H9 (cell line): ENCODE measurements at regions not wholly inside any gene's neighbourhood (a gene's known extent, or its start where the extent isn't known, plus 50 kb on each side); places are given as distances from the start of the nearest gene placed in this dataset.

Experiments
- DNase-seq: peaks from one replicate; pipeline ENCODE4 v3.0.0-alpha.2; 2017
- H2AFZ ChIP-seq: one replicate; pipeline ENCODE4 v1.6.1; 2013; ENCODE audit warnings: mild to moderate bottlenecking, low read length, control low read depth, moderate library complexity
- H2AK5ac ChIP-seq: 2 replicates; pipeline ENCODE4 v1.6.1; 2013; ENCODE audit warnings: low read length, control low read depth, mixed read lengths; ENCODE audit not compliant: insufficient read length
- H2BK120ac ChIP-seq: one replicate; pipeline ENCODE4 v1.6.1; 2013; ENCODE audit warnings: low read depth, mild to moderate bottlenecking, low read length, control low read depth, inconsistent platforms; ENCODE audit not compliant: poor library complexity, severe bottlenecking
- H2BK12ac ChIP-seq: 2 replicates; pipeline ENCODE4 v1.6.1; 2013; ENCODE audit warnings: low read length, control low read depth, mixed read lengths, low read depth; ENCODE audit not compliant: insufficient read length
- H2BK15ac ChIP-seq: 2 replicates; pipeline ENCODE4 v1.6.1; 2013; ENCODE audit warnings: low read depth, low read length, control low read depth
- H2BK20ac ChIP-seq: one replicate; pipeline ENCODE4 v1.6.1; 2013; ENCODE audit warnings: low read depth, mild to moderate bottlenecking, low read length, control low read depth, inconsistent platforms; ENCODE audit not compliant: poor library complexity, severe bottlenecking
- H2BK5ac ChIP-seq: 2 replicates; pipeline ENCODE4 v1.6.1; 2013; ENCODE audit warnings: low read length, control low read depth, mixed read lengths; ENCODE audit not compliant: insufficient read length
- H3K14ac ChIP-seq: 2 replicates; pipeline ENCODE4 v1.6.1; 2013; ENCODE audit warnings: low read length, control low read depth; ENCODE audit not compliant: insufficient read depth
- H3K18ac ChIP-seq: 2 replicates; pipeline ENCODE4 v1.6.1; 2013; ENCODE audit warnings: low read depth, mild to moderate bottlenecking, mixed read lengths, low read length, control low read depth; ENCODE audit not compliant: insufficient read length
- H3K23ac ChIP-seq: 2 replicates; pipeline ENCODE4 v1.6.1; 2013; ENCODE audit warnings: low read length, control low read depth, mixed read lengths, low read depth; ENCODE audit not compliant: insufficient read length
- H3K23me2 ChIP-seq: 2 replicates; pipeline ENCODE4 v1.6.1; 2013; ENCODE audit warnings: low read depth, mild to moderate bottlenecking, mixed read lengths, low read length, control low read depth; ENCODE audit not compliant: insufficient read length, poor library complexity, severe bottlenecking
- H3K27ac ChIP-seq: 2 replicates; pipeline ENCODE4 v1.5.1; 2013; ENCODE audit warnings: low read length, control low read depth, mixed read lengths, low read depth; ENCODE audit not compliant: insufficient read length
- H3K27me3 ChIP-seq: 2 replicates; pipeline ENCODE4 v1.6.1; 2013; ENCODE audit warnings: low read length, control low read depth, inconsistent platforms; ENCODE audit not compliant: insufficient read depth
- H3K4ac ChIP-seq: 2 replicates; pipeline ENCODE4 v1.6.1; 2013; ENCODE audit warnings: low read depth, mild to moderate bottlenecking, control low read depth, inconsistent platforms, low read length, moderate library complexity
- H3K4me1 ChIP-seq: 2 replicates; pipeline ENCODE4 v1.6.1; 2013; ENCODE audit warnings: low read length, control low read depth, inconsistent platforms; ENCODE audit not compliant: insufficient read depth
- H3K4me2 ChIP-seq: 2 replicates; pipeline ENCODE4 v1.6.1; 2013; ENCODE audit warnings: low read length, control low read depth, mixed read lengths; ENCODE audit not compliant: insufficient read length, insufficient read depth
- H3K56ac ChIP-seq: 2 replicates; pipeline ENCODE4 v1.6.1; 2013; ENCODE audit warnings: low read depth, mild to moderate bottlenecking, mixed read lengths, low read length, control low read depth; ENCODE audit not compliant: insufficient read length
- H3K79me1 ChIP-seq: 2 replicates; pipeline ENCODE4 v1.6.1; 2013; ENCODE audit warnings: low read depth, mild to moderate bottlenecking, moderate library complexity, low read length, control low read depth, inconsistent platforms; ENCODE audit not compliant: insufficient read depth, poor library complexity, severe bottlenecking
- H3K79me2 ChIP-seq: 2 replicates; pipeline ENCODE4 v1.6.1; 2013; ENCODE audit warnings: low read length, control low read depth, inconsistent platforms; ENCODE audit not compliant: insufficient read depth
- H3K9ac ChIP-seq: 2 replicates; pipeline ENCODE4 v1.6.1; 2013; ENCODE audit warnings: low read length, control low read depth, mixed read lengths; ENCODE audit not compliant: insufficient read length; ENCODE audit errors: extremely low read depth
- H3K9me3 ChIP-seq: one replicate; pipeline ENCODE4 v1.6.1; 2013; ENCODE audit warnings: low read depth, low read length, inconsistent platforms; ENCODE audit not compliant: control insufficient read depth
- H3T11ph ChIP-seq: one replicate; pipeline ENCODE4 v1.6.1; 2013; ENCODE audit warnings: mild to moderate bottlenecking, low read length, control low read depth, inconsistent platforms
- H4K20me1 ChIP-seq: one replicate; pipeline ENCODE4 v1.6.1; 2013; ENCODE audit not compliant: control insufficient read depth, insufficient read length, insufficient read depth
- H4K5ac ChIP-seq: 2 replicates; pipeline ENCODE4 v1.6.1; 2013; ENCODE audit warnings: low read depth, mild to moderate bottlenecking, mixed read lengths, low read length, control low read depth; ENCODE audit not compliant: insufficient read length
- H4K8ac ChIP-seq: replicated peaks from 2 replicates; pipeline ENCODE4 v1.6.1; 2013; ENCODE audit warnings: low read length, control low read depth, mixed read lengths, low read depth; ENCODE audit not compliant: insufficient read length
- H4K91ac ChIP-seq: 2 replicates; pipeline ENCODE4 v1.6.1; 2013; ENCODE audit warnings: low read depth, mild to moderate bottlenecking, moderate library complexity, mixed read lengths, low read length, control low read depth; ENCODE audit not compliant: insufficient read length
- H3K27ac Mint-ChIP-seq, 3 experiments: 2 replicates in 2 of 3; 3 replicates in 1 of 3; pipeline ENCODE4 v1.8.0; 2020 to 2021; ENCODE audit warnings: mixed read lengths in 3 of 3, mild to moderate bottlenecking in 1 of 3, moderate library complexity in 1 of 3
- H3K27me3 Mint-ChIP-seq: 2 replicates; pipeline ENCODE4 v1.8.0; 2021; ENCODE audit warnings: low read depth, mild to moderate bottlenecking, moderate library complexity, mixed read lengths
- H3K36me3 Mint-ChIP-seq, 3 experiments: 2 replicates in 2 of 3; 3 replicates in 1 of 3; pipeline ENCODE4 v1.8.0; 2020 to 2021; ENCODE audit warnings: low read depth in 3 of 3, mixed read lengths in 3 of 3; ENCODE audit not compliant: insufficient read depth in 1 of 3
- H3K4me1 Mint-ChIP-seq, 2 experiments: 2 replicates each; pipeline ENCODE4 v1.8.0; 2020; ENCODE audit warnings: mixed read lengths in 2 of 2
- H3K4me3 Mint-ChIP-seq, 2 experiments: 2 replicates in 1 of 2; 3 replicates in 1 of 2; pipeline ENCODE4 v1.8.0; 2020 to 2021; ENCODE audit warnings: mild to moderate bottlenecking in 2 of 2, mixed read lengths in 2 of 2, moderate library complexity in 1 of 2
- H3K9me3 Mint-ChIP-seq, 2 experiments: 2 replicates in 1 of 2; 3 replicates in 1 of 2; pipeline ENCODE4 v1.8.0; 2020; ENCODE audit warnings: mild to moderate bottlenecking in 2 of 2, mixed read lengths in 2 of 2, moderate library complexity in 1 of 2
- WGBS: extraction: QIAGEN DNeasy Blood & Tissue Kit; methylation state at CpG from one replicate; pipeline ENCODE4 v1.1.7; 2013; ENCODE audit warnings: missing lambda C conversion rate, low lambda C conversion rate, mixed read lengths; ENCODE audit not compliant: insufficient read length; ENCODE audit errors: extremely low coverage; 5-methylcytosine and 5-hydroxymethylcytosine counted together
- TF ChIP-seq, protein P1 (sequence below): fragments of 200-600 bp; sonication (generic); conservative IDR thresholded peaks from 3 replicates; pipeline ENCODE4 v1.8.0; 2021; ENCODE audit warnings: antibody characterized with exemption, mild to moderate bottlenecking

DNA sequence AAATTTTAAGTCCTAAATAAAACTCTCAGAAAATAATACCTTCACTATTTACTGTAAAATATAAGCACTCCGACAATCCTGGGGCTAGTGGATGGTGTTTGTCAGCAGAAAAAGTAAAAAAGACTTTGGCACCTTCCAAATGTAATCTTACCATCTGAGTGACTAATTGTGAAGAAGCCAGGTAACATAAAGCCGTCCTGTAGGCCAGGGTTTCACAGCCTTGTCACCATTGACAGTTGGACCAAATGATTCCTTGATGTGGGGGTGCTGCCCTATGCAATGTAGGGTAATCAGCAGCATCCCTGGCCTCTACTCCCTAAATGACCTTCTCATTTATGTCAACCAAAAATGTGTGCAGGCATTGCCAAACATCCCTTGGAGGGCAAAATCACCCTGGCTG is 87.2 kb downstream of the CAPZA3 start:
- Histone ChIP-seq H4K91ac (no peak overlapping the region), H3K56ac (no peak overlapping the region)
- peaks cover 16 to 17% of the 10 kb centered on the region in 2 experiments for H3K9me3 Mint-ChIP-seq

More for the DNA sequence above, 87.2 kb downstream of the CAPZA3 start:
- DNase-seq = no peak
- no peaks in the 10 kb centered on the region for H3K27me3 Mint-ChIP-seq
- H3K9ac ChIP-seq = no peak overlapping the region
- H3K9me3 ChIP-seq = no peaks in the 10 kb centered on the region
- no peaks in the 10 kb centered on the region for H4K20me1 ChIP-seq
- no peak overlapping the region for H4K8ac ChIP-seq
- H2BK5ac ChIP-seq = no peak overlapping the region
- no peak overlapping the region for H3K27ac Mint-ChIP-seq
- H2BK120ac ChIP-seq = no peak overlapping the region
- H2BK20ac ChIP-seq = no peak overlapping the region
- H3K4ac ChIP-seq = no peak overlapping the region
- H3K27me3 ChIP-seq = no peaks in the 10 kb centered on the region
- H3K4me2 ChIP-seq = no peak overlapping the region
- H2AFZ ChIP-seq = no peak overlapping the region
- H3K79me2 ChIP-seq = no peaks in the 10 kb centered on the region
- no peak overlapping the region for H3K27ac ChIP-seq
- no peak overlapping the region for H3K4me3 Mint-ChIP-seq
- no CpG with 5 or more reads among the region's 2 CpGs for WGBS
- H3K14ac ChIP-seq = no peak overlapping the region
- H3K4me1 Mint-ChIP-seq = no peaks in the 10 kb centered on the region
- H4K5ac ChIP-seq = no peak overlapping the region
- H2BK12ac ChIP-seq = no peak overlapping the region
- H2BK15ac ChIP-seq = no peak overlapping the region
- no peak overlapping the region for H2AK5ac ChIP-seq
- H3K18ac ChIP-seq = no peak overlapping the region
- no peak overlapping the region for H3T11ph ChIP-seq
- H3K36me3 Mint-ChIP-seq = peaks cover 12 to 15% (median 14%) of the 10 kb centered on the region in 3 experiments; a peak in 6 of 7 replicates
- no peaks in the 10 kb centered on the region for H3K79me1 ChIP-seq
- no peaks in the 10 kb centered on the region for H3K4me1 ChIP-seq
- TF ChIP-seq, protein P1, sequence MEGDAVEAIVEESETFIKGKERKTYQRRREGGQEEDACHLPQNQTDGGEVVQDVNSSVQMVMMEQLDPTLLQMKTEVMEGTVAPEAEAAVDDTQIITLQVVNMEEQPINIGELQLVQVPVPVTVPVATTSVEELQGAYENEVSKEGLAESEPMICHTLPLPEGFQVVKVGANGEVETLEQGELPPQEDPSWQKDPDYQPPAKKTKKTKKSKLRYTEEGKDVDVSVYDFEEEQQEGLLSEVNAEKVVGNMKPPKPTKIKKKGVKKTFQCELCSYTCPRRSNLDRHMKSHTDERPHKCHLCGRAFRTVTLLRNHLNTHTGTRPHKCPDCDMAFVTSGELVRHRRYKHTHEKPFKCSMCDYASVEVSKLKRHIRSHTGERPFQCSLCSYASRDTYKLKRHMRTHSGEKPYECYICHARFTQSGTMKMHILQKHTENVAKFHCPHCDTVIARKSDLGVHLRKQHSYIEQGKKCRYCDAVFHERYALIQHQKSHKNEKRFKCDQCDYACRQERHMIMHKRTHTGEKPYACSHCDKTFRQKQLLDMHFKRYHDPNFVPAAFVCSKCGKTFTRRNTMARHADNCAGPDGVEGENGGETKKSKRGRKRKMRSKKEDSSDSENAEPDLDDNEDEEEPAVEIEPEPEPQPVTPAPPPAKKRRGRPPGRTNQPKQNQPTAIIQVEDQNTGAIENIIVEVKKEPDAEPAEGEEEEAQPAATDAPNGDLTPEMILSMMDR = no peak
- H3K23me2 ChIP-seq = no peaks in the 10 kb centered on the region
- H3K23ac ChIP-seq = no peak overlapping the region
